WTC11 (cell line): ENCODE measurements at regions not wholly inside any gene's neighbourhood (a gene's known extent, or its start where the extent isn't known, plus 50 kb on each side); places are given as distances from the start of the nearest gene placed in this dataset.

Source experiments
- ATAC-seq: fragments of 200-7000 bp; cut with Tn5 transposase; 2 replicates; pipeline ENCODE4 v1.10.0; 2021; ENCODE audit warnings: mild to moderate bottlenecking, moderate library complexity
- CTCF ChIA-PET: fragments of 300-600 bp; sonication (Branson Sonifier 250); formaldehyde crosslinking; loops from one replicate; lab custom pipeline; 2021; ENCODE audit warnings: antibody characterized with exemption; lab: Charles Lee
- POLR2A ChIA-PET: fragments of 350-600 bp; sonication (Branson Sonifier 250); formaldehyde crosslinking; loops from one replicate; lab custom pipeline; 2021; ENCODE audit warnings: antibody characterized with exemption; lab: Charles Lee
- DNase-seq: peaks from one replicate; pipeline ENCODE4 v3.0.0; 2021; ENCODE audit warnings: low spot score
- H3K27ac Mint-ChIP-seq: 2 replicates; pipeline ENCODE4 v1.8.0; 2021; ENCODE audit warnings: mixed read lengths
- H3K27me3 Mint-ChIP-seq: 2 replicates; pipeline ENCODE4 v1.8.0; 2021; ENCODE audit warnings: low read depth, mild to moderate bottlenecking, moderate library complexity, mixed read lengths
- H3K36me3 Mint-ChIP-seq: 2 replicates; pipeline ENCODE4 v1.8.0; 2021; ENCODE audit warnings: mixed read lengths
- H3K4me1 Mint-ChIP-seq: 2 replicates; pipeline ENCODE4 v1.8.0; 2022; ENCODE audit warnings: mixed read lengths
- H3K4me3 Mint-ChIP-seq: 2 replicates; pipeline ENCODE4 v1.8.0; 2021; ENCODE audit warnings: mild to moderate bottlenecking, moderate library complexity, mixed read lengths
- H3K9me3 Mint-ChIP-seq: 2 replicates; pipeline ENCODE4 v1.8.0; 2021; ENCODE audit warnings: mixed read lengths
- E2F5 ChIP-seq: sonication (generic); formaldehyde crosslinking; IDR thresholded peaks from 2 replicates; pipeline ENCODE4 v1.8.1; 2022; ENCODE audit warnings: mild to moderate bottlenecking, moderate library complexity, missing genetic modification reagents
- EMX1 ChIP-seq: fragments of 250-450 bp; sonication (Bioruptor Pico); IDR thresholded peaks from 2 replicates; pipeline ENCODE4 v1.8.0; 2021; ENCODE audit warnings: mild to moderate bottlenecking
- ESRRA ChIP-seq: sonication (generic); formaldehyde crosslinking; IDR thresholded peaks from 2 replicates; pipeline ENCODE4 v1.8.1; 2022; ENCODE audit warnings: mild to moderate bottlenecking, missing genetic modification reagents, borderline replicate concordance
- GTF2I ChIP-seq: fragments of 250-450 bp; sonication (Bioruptor Pico); conservative IDR thresholded peaks from 2 replicates; pipeline ENCODE4 v1.4.0; 2021; ENCODE audit warnings: mild to moderate bottlenecking
- HMGXB4 ChIP-seq: sonication (generic); formaldehyde crosslinking; IDR thresholded peaks from 2 replicates; pipeline ENCODE4 v1.8.1; 2023; ENCODE audit warnings: mild to moderate bottlenecking, moderate library complexity, missing genetic modification reagents
- IRF2 ChIP-seq: sonication (generic); formaldehyde crosslinking; IDR thresholded peaks from 2 replicates; pipeline ENCODE4 v1.8.0; 2022; ENCODE audit warnings: low read depth, missing genetic modification reagents, borderline replicate concordance
- JUN ChIP-seq: sonication (generic); formaldehyde crosslinking; IDR thresholded peaks from 2 replicates; pipeline ENCODE4 v1.8.0; 2023; ENCODE audit warnings: mild to moderate bottlenecking, missing genetic modification reagents
- NFE2L1 ChIP-seq: sonication (generic); formaldehyde crosslinking; IDR thresholded peaks from 2 replicates; pipeline ENCODE4 v1.8.1; 2023; ENCODE audit warnings: missing genetic modification reagents
- NR1H2 ChIP-seq: sonication (generic); formaldehyde crosslinking; IDR thresholded peaks from 2 replicates; pipeline ENCODE4 v1.9.0; 2021; ENCODE audit warnings: mild to moderate bottlenecking, moderate library complexity, missing genetic modification reagents
- NR2C2 ChIP-seq: sonication (generic); formaldehyde crosslinking; IDR thresholded peaks from 2 replicates; pipeline ENCODE4 v1.8.0; 2022; ENCODE audit warnings: mild to moderate bottlenecking, missing genetic modification reagents
- NR3C1 ChIP-seq: sonication (generic); formaldehyde crosslinking; conservative IDR thresholded peaks from 2 replicates; pipeline ENCODE4 v1.8.1; 2023; ENCODE audit warnings: low read depth, mild to moderate bottlenecking, missing genetic modification reagents
- OVOL2 ChIP-seq: fragments of 250-450 bp; sonication (Bioruptor Pico); IDR thresholded peaks from 2 replicates; pipeline ENCODE4 v1.9.0; 2021; ENCODE audit warnings: mild to moderate bottlenecking, borderline replicate concordance
- STAT6 ChIP-seq: sonication (generic); formaldehyde crosslinking; conservative IDR thresholded peaks from 2 replicates; pipeline ENCODE4 v1.8.1; 2023; ENCODE audit warnings: mild to moderate bottlenecking, low read depth, missing genetic modification reagents, moderate library complexity
- TEAD1 ChIP-seq: sonication (generic); formaldehyde crosslinking; IDR thresholded peaks from 2 replicates; pipeline ENCODE4 v1.8.0; 2022; ENCODE audit warnings: mild to moderate bottlenecking, missing genetic modification reagents
- ZBTB43 ChIP-seq: sonication (generic); formaldehyde crosslinking; IDR thresholded peaks from 2 replicates; pipeline ENCODE4 v1.8.1; 2023; ENCODE audit warnings: mild to moderate bottlenecking, missing genetic modification reagents
- ZNF138 ChIP-seq: sonication (generic); formaldehyde crosslinking; conservative IDR thresholded peaks from 2 replicates; pipeline ENCODE4 v1.8.1; 2022; ENCODE audit warnings: mild to moderate bottlenecking, moderate library complexity, missing genetic modification reagents
- ZNF232 ChIP-seq: sonication (generic); formaldehyde crosslinking; IDR thresholded peaks from 2 replicates; pipeline ENCODE4 v1.8.0; 2022; ENCODE audit warnings: mild to moderate bottlenecking, missing genetic modification reagents
- ZNF317 ChIP-seq: sonication (generic); formaldehyde crosslinking; IDR thresholded peaks from 2 replicates; pipeline ENCODE4 v1.8.1; 2023; ENCODE audit warnings: low read depth, mild to moderate bottlenecking, moderate library complexity, missing genetic modification reagents, borderline replicate concordance
- ZNF671 ChIP-seq: fragments of 250-450 bp; sonication (Bioruptor Pico); IDR thresholded peaks from 2 replicates; pipeline ENCODE4 v1.8.0; 2021; ENCODE audit warnings: mild to moderate bottlenecking
- TF ChIP-seq, protein P1 (sequence below): sonication (generic); formaldehyde crosslinking; IDR thresholded peaks from 2 replicates; pipeline ENCODE4 v1.8.0; 2023; ENCODE audit warnings: missing genetic modification reagents, mild to moderate bottlenecking, borderline replicate concordance
- TF ChIP-seq, protein P2 (sequence below): sonication (generic); formaldehyde crosslinking; IDR thresholded peaks from 2 replicates; pipeline ENCODE4 v1.8.1; 2023; ENCODE audit warnings: mild to moderate bottlenecking, missing genetic modification reagents

DNA sequence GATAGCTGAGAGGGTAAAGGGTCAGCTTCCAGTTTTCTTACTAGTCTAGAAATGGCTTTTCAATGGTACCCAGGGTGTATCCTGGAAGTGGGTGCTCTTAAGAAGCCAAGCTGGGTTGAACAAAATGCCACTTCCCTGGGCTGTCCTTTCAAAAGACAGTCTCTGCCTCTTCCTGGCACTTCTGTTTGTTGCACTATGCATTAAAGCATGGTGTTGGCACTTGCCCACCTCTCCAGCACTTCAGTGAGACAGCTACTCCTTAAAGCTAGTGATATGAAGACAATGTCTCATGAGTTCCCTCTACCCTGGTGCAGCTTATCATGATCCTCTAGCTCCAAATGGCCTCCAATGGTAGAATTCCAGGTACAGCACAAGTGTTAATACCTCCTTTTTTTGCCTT is 74.3 kb upstream of the IGFBP5 start:
- H3K36me3 Mint-ChIP-seq, result no peaks in the 10 kb centered on the region
- peaks cover 6% of the 10 kb centered on the region; the same call in 1 of the 2 replicates for H3K27me3 Mint-ChIP-seq
- no peak for DNase-seq
- TF ChIP-seq NR3C1 (CRISPR knock-in tag), result no peak
- no peak for TF ChIP-seq TEAD1 (CRISPR knock-in tag)
- no peak for TF ChIP-seq STAT6 (CRISPR knock-in tag)
- TF ChIP-seq OVOL2 (CRISPR knock-in tag), result no peak
- no peak for TF ChIP-seq NR1H2
- TF ChIP-seq, all 79 proteins: peak for 0
- H3K9me3 Mint-ChIP-seq, result peaks cover 4% of the 10 kb centered on the region; the same call in 1 of the 2 replicates
- CTCF ChIA-PET, result interaction anchor here (1.5 kb wide), 1 partner anchor 741 kb away, joined by 3 read pairs; no protein-coding TSS in a partner anchor
- POLR2A ChIA-PET, result no interaction called here
- no peak overlapping the region for H3K4me3 Mint-ChIP-seq
- ATAC-seq, result no peak
- no peak overlapping the region for H3K27ac Mint-ChIP-seq
- peaks cover 39% of the 10 kb centered on the region for H3K4me1 Mint-ChIP-seq

GRCh38 chr2:216768908-216769411 is 73.6 kb upstream of the IGFBP5 start:
- Mint-ChIP-seq H3K4me3 (no peak overlapping the region), H3K4me1 (peaks cover 46% of the 10 kb centered on the region), H3K27ac (no peak overlapping the region), H3K27me3 (peaks cover 6% of the 10 kb centered on the region; the same call in 1 of the 2 replicates), H3K9me3 (peaks cover 7% of the 10 kb centered on the region; the same call in 1 of the 2 replicates), H3K36me3 (no peaks in the 10 kb centered on the region)
- DNase-seq (peak; percentile 31), ATAC-seq (no peak)
- TF ChIP-seq NR2C2 (CRISPR knock-in tag) (no peak), ESRRA (CRISPR knock-in tag) (no peak), ZNF317 (CRISPR knock-in tag) (no peak), ZNF138 (CRISPR knock-in tag) (no peak), ZNF671 (CRISPR knock-in tag) (no peak), ZBTB43 (no peak), NFE2L1 (CRISPR knock-in tag) (no peak), HMGXB4 (CRISPR knock-in tag) (no peak), ZNF232 (CRISPR knock-in tag) (no peak), E2F5 (CRISPR knock-in tag) (no peak), EMX1 (no peak), JUN (CRISPR knock-in tag) (no peak), NR1H2 (no peak), GTF2I (CRISPR knock-in tag) (no peak), IRF2 (no peak)
- TF ChIP-seq, protein P1, sequence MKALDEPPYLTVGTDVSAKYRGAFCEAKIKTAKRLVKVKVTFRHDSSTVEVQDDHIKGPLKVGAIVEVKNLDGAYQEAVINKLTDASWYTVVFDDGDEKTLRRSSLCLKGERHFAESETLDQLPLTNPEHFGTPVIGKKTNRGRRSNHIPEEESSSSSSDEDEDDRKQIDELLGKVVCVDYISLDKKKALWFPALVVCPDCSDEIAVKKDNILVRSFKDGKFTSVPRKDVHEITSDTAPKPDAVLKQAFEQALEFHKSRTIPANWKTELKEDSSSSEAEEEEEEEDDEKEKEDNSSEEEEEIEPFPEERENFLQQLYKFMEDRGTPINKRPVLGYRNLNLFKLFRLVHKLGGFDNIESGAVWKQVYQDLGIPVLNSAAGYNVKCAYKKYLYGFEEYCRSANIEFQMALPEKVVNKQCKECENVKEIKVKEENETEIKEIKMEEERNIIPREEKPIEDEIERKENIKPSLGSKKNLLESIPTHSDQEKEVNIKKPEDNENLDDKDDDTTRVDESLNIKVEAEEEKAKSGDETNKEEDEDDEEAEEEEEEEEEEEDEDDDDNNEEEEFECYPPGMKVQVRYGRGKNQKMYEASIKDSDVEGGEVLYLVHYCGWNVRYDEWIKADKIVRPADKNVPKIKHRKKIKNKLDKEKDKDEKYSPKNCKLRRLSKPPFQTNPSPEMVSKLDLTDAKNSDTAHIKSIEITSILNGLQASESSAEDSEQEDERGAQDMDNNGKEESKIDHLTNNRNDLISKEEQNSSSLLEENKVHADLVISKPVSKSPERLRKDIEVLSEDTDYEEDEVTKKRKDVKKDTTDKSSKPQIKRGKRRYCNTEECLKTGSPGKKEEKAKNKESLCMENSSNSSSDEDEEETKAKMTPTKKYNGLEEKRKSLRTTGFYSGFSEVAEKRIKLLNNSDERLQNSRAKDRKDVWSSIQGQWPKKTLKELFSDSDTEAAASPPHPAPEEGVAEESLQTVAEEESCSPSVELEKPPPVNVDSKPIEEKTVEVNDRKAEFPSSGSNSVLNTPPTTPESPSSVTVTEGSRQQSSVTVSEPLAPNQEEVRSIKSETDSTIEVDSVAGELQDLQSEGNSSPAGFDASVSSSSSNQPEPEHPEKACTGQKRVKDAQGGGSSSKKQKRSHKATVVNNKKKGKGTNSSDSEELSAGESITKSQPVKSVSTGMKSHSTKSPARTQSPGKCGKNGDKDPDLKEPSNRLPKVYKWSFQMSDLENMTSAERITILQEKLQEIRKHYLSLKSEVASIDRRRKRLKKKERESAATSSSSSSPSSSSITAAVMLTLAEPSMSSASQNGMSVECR (CRISPR knock-in tag), result no peak
- TF ChIP-seq, protein P2, sequence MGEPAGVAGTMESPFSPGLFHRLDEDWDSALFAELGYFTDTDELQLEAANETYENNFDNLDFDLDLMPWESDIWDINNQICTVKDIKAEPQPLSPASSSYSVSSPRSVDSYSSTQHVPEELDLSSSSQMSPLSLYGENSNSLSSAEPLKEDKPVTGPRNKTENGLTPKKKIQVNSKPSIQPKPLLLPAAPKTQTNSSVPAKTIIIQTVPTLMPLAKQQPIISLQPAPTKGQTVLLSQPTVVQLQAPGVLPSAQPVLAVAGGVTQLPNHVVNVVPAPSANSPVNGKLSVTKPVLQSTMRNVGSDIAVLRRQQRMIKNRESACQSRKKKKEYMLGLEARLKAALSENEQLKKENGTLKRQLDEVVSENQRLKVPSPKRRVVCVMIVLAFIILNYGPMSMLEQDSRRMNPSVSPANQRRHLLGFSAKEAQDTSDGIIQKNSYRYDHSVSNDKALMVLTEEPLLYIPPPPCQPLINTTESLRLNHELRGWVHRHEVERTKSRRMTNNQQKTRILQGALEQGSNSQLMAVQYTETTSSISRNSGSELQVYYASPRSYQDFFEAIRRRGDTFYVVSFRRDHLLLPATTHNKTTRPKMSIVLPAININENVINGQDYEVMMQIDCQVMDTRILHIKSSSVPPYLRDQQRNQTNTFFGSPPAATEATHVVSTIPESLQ (CRISPR knock-in tag), result no peak
- POLR2A ChIA-PET, result no interaction called here
- CTCF ChIA-PET, result interaction anchor here (0.7 to 1.5 kb wide), 5 partner anchors 12 to 742 kb away, joined by 3 to 4 read pairs (median 3); no protein-coding TSS in a partner anchor
